ENCODE measurements at regions not wholly inside any gene's neighbourhood (a gene's known extent, or its start where the extent isn't known, plus 50 kb on each side); places are given as distances from the start of the nearest gene placed in this dataset.

DNA sequence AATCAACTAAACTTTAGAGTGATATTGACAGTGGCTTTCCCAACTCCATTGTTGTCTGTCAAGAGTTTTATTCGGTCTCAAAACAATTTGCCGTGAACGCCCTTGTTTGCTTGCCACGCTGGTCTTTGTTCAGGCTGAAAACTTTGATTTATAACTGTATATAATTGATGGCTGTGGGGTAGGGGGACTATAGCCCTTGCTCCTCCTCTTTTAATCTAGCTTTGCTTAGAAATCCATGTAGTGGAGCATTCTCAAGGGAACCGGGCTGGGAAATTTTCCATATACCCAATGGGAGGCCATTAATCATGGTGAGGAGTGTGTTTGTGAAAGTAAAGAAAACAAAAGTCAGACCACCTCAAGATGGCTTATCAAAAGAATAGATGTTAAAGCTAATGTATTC is 339.8 kb upstream of the RARB start:
- Histone ChIP-seq H3K9me3 (ENCODE audit: control insufficient read depth, insufficient read depth, low read length) (no peaks in the 10 kb centered on the region; the same call in 1 of the 2 replicates), H2AK9ac (replicated peaks; ENCODE audit: low read depth, low read length, poor library complexity) (no peak overlapping the region), H3K18ac (ENCODE audit: low read depth, low read length) (no peak overlapping the region), H3K23ac (ENCODE audit: low read depth, low read length) (no peak overlapping the region), H2AK5ac (ENCODE audit: low read depth, low read length) (no peak overlapping the region), H3K4me3 (ENCODE audit: insufficient read depth, low read depth, low read length) (no peak overlapping the region), H3K9ac (ENCODE audit: low read depth, low read length) (no peak overlapping the region), H3K56ac (ENCODE audit: extremely low read depth, insufficient read depth, low read length) (no peak overlapping the region), H3K4ac (ENCODE audit: low read depth, low read length) (no peak overlapping the region), H3K4me2 (ENCODE audit: low read depth, low read length) (no peak overlapping the region), H2BK5ac (ENCODE audit: low read depth, low read length, poor library complexity, severe bottlenecking) (no peak overlapping the region), H3K14ac (replicated peaks; ENCODE audit: low read depth, low read length) (no peak overlapping the region), H4K8ac (ENCODE audit: low read depth in 2 of 2, low read length in 2 of 2) (no peak overlapping the region), H2BK20ac (ENCODE audit: low read depth, low read length) (no peak overlapping the region), H2AFZ (replicated peaks; ENCODE audit: low read length, poor library complexity) (no peak overlapping the region), H3K36me3 (ENCODE audit: control insufficient read depth, insufficient read depth, low read length) (no peaks in the 10 kb centered on the region), H4K20me1 (ENCODE audit: insufficient read depth, low read length) (no peaks in the 10 kb centered on the region), H4K5ac (ENCODE audit: low read depth, low read length) (no peak overlapping the region), H2BK120ac (ENCODE audit: low read depth, low read length) (no peak overlapping the region), H2BK15ac (ENCODE audit: low read depth, low read length) (no peak overlapping the region), H3K79me1 (ENCODE audit: low read depth in 1 of 2, low read length in 2 of 2) (no peaks in the 10 kb centered on the region), H3K9me1 (ENCODE audit: insufficient read depth, low read length) (no peaks in the 10 kb centered on the region), H3K27ac (ENCODE audit: insufficient read depth, low read length) (no peak overlapping the region), H3K4me1 (ENCODE audit: control insufficient read depth, insufficient read depth, low read length) (no peaks in the 10 kb centered on the region), H3K27me3 (ENCODE audit: control insufficient read depth, insufficient read depth, low read length) (no peaks in the 10 kb centered on the region), H4K91ac (ENCODE audit: insufficient read depth, low read depth, low read length) (no peak overlapping the region)
- dilution Hi-C loops (cut with HindIII; ENCODE audit: low sequenced_read_pairs, unreplicated experiment), result no loop called here
- CTCF ChIA-PET, result no interaction called here
- DNase-seq (no peak), ATAC-seq (ENCODE audit: low read depth) (no peak)
- no TSS peak for BruUV-seq (replicated peaks)
- no CpG with 5 or more reads among the region's 5 CpGs for WGBS, 2 experiments (ENCODE audit: extremely low coverage in 2 of 2, insufficient read length in 1 of 2)
- in situ Hi-C loops (cut with MboI; ENCODE audit: low sequenced_read_pairs), result no loop called here
- TF ChIP-seq ELK1 (IDR thresholded peaks at IDR 0.05; ENCODE audit: borderline replicate concordance, low read depth, low read length) (no peak), NFE2L2 (IDR thresholded peaks at IDR 0.05; ENCODE audit: low read depth, low read length) (no peak), MAFK (IDR thresholded peaks at IDR 0.05; ENCODE audit: low read depth, low read length) (no peak), SMC3 (IDR thresholded peaks at IDR 0.05; ENCODE audit: low read depth, low read length) (no peak), BHLHE40 (IDR thresholded peaks at IDR 0.05; ENCODE audit: low read depth, low read length) (no peak), FOS (IDR thresholded peaks at IDR 0.05; ENCODE audit: low read depth, low read length) (no peak), CTCF (conservative IDR thresholded peaks at IDR 0.05; ENCODE audit: low read depth, low read length) (no peak), RFX5 (IDR thresholded peaks at IDR 0.05; ENCODE audit: low read depth, low read length) (no peak), POLR2A (IDR thresholded peaks at IDR 0.05; ENCODE audit: low read depth, low read length) (no peak), CEBPB (IDR thresholded peaks at IDR 0.05; ENCODE audit: low read depth, low read length) (no peak), MAZ (IDR thresholded peaks at IDR 0.05; ENCODE audit: borderline replicate concordance, low read depth, low read length) (no peak), USF2 (IDR thresholded peaks at IDR 0.05; ENCODE audit: low read depth, low read length) (no peak), RCOR1 (IDR thresholded peaks at IDR 0.05; ENCODE audit: insufficient replicate concordance, low read length) (no peak), MXI1 (IDR thresholded peaks at IDR 0.05; ENCODE audit: borderline replicate concordance, low read depth, low read length) (no peak), CHD1 (IDR thresholded peaks at IDR 0.05; ENCODE audit: low read depth, low read length) (no peak), RAD21 (IDR thresholded peaks at IDR 0.05; ENCODE audit: low read length) (no peak)
- POLR2A ChIA-PET (ENCODE audit: unreplicated experiment), result no interaction called here
- intact Hi-C loops (cut with micrococcal nuclease), result no loop called here
